IPS-11a (cell line): ENCODE measurements at regions not wholly inside any gene's neighbourhood (a gene's known extent, or its start where the extent isn't known, plus 50 kb on each side); places are given as distances from the start of the nearest gene placed in this dataset.
"Not testable (repeated sequence)": the region's sequence is repeated elsewhere in the genome, so short reads cannot be mapped to it uniquely, and the experiment has no call there.

Source experiments
- H3K4me3 ChIP-seq: one replicate; pipeline ENCODE4 v1.5.1; 2013; ENCODE audit warnings: low read depth, low read length, control low read depth

- H3K4me3 ChIP-seq = no peak overlapping the region
Observed at GRCh38 chr7:92925876-92926696, 89.7 kb upstream of the CDK6 start.

- no peak overlapping the region for H3K4me3 ChIP-seq
Observed at GRCh38 chr7:92924800-92925199, 88.4 kb upstream of the CDK6 start.

- no peak overlapping the region for H3K4me3 ChIP-seq
Observed at GRCh38 chr7:92917230-92917629, 80.9 kb upstream of the CDK6 start.

- H3K4me3 ChIP-seq = no peak overlapping the region
Observed at GRCh38 chr7:92916770-92917224, 80.4 kb upstream of the CDK6 start.

GRCh38 chr7:92915348-92915747, 79.0 kb upstream of the CDK6 start:
- no peak overlapping the region for H3K4me3 ChIP-seq

- no peak overlapping the region for H3K4me3 ChIP-seq
Observed at GRCh38 chr7:92914645-92915044, 78.3 kb upstream of the CDK6 start.

GRCh38 chr7:92913849-92914248, 77.5 kb upstream of the CDK6 start:
- no peak overlapping the region for H3K4me3 ChIP-seq

GRCh38 chr7:92910976-92911375, 74.6 kb upstream of the CDK6 start:
- no peak overlapping the region for H3K4me3 ChIP-seq

GRCh38 chr7:92909686-92910475, 73.5 kb upstream of the CDK6 start:
- no peak overlapping the region for H3K4me3 ChIP-seq

GRCh38 chr7:92904244-92905131, 68.1 kb upstream of the CDK6 start:
- H3K4me3 ChIP-seq = no peak overlapping the region

GRCh38 chr7:92898798-92899197, 62.4 kb upstream of the CDK6 start:
- no peak overlapping the region for H3K4me3 ChIP-seq

- not testable (repeated sequence) for H3K4me3 ChIP-seq
Observed at GRCh38 chr7:92894857-92895256, 58.5 kb upstream of the CDK6 start.

GRCh38 chr7:92889081-92889480, 52.7 kb upstream of the CDK6 start:
- H3K4me3 ChIP-seq = no peak overlapping the region
